IMR-90 (cell line): ENCODE measurements at regions not wholly inside any gene's neighbourhood (a gene's known extent, or its start where the extent isn't known, plus 50 kb on each side); places are given as distances from the start of the nearest gene placed in this dataset.

Source experiments
- BHLHE40 ChIP-seq: fragments of 150-350 bp; IDR thresholded peaks from 2 replicates; pipeline ENCODE4 v1.6.1; 2016; ENCODE audit warnings: mild to moderate bottlenecking, low read depth, low read length
- FOS ChIP-seq: fragments of 150-350 bp; IDR thresholded peaks from 2 replicates; pipeline ENCODE4 v1.6.1; 2016; ENCODE audit warnings: low read depth, low read length
- MAZ ChIP-seq: IDR thresholded peaks from 2 replicates; pipeline ENCODE4 v1.6.1; 2012; ENCODE audit warnings: low read depth, mild to moderate bottlenecking, low read length, improper control_type of control experiment, moderate library complexity, borderline replicate concordance
- MXI1 ChIP-seq: IDR thresholded peaks from 2 replicates; pipeline ENCODE4 v1.6.1; 2012; ENCODE audit warnings: low read depth, mild to moderate bottlenecking, low read length, moderate library complexity, borderline replicate concordance
- NFE2L2 ChIP-seq: fragments of 150-350 bp; IDR thresholded peaks from 2 replicates; pipeline ENCODE4 v1.6.1; 2016; ENCODE audit warnings: low read depth, mild to moderate bottlenecking, low read length
- POLR2A ChIP-seq: IDR thresholded peaks from 2 replicates; pipeline ENCODE4 v1.6.1; 2012; ENCODE audit warnings: mild to moderate bottlenecking, low read depth, low read length
- RAD21 ChIP-seq: IDR thresholded peaks from 2 replicates; pipeline ENCODE4 v1.6.1; 2012; ENCODE audit warnings: low read length, improper control_type of control experiment
- RCOR1 ChIP-seq: IDR thresholded peaks from 2 replicates; pipeline ENCODE4 v1.6.1; 2012; ENCODE audit warnings: mild to moderate bottlenecking, low read length, improper control_type of control experiment; ENCODE audit not compliant: insufficient replicate concordance
- RFX5 ChIP-seq: IDR thresholded peaks from 2 replicates; pipeline ENCODE4 v1.8.0; 2012; ENCODE audit warnings: low read depth, mild to moderate bottlenecking, low read length, moderate library complexity
- TF ChIP-seq, protein P1 (sequence below): conservative IDR thresholded peaks from 2 replicates; pipeline ENCODE4 v1.5.1; 2012; ENCODE audit warnings: mild to moderate bottlenecking, low read depth, low read length, improper control_type of control experiment
- TF ChIP-seq, protein P2 (sequence below): fragments of 150-350 bp; IDR thresholded peaks from 2 replicates; pipeline ENCODE4 v1.6.1; 2017; ENCODE audit warnings: mild to moderate bottlenecking, antibody characterized with exemption, low read length, low read depth

DNA sequence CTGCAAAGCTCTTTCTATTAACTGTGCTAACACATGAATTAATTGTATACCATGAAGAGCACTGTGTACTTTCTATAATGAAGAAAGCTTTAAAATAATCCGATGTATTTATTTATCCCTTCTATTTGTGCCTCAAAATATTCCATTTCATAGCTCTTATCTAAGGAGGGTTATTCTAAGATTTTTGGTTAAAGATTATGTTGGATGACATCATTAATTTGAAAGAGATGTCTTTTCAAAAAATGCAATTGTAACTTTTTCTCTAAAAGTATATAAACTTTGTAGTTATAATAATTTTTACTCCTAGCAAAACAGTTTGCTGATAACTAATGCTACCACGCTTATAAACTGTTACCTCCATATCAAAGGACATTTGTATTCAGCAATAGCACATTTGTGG is 192.4 kb upstream of the HSF2 start:
- TF ChIP-seq, protein P1, sequence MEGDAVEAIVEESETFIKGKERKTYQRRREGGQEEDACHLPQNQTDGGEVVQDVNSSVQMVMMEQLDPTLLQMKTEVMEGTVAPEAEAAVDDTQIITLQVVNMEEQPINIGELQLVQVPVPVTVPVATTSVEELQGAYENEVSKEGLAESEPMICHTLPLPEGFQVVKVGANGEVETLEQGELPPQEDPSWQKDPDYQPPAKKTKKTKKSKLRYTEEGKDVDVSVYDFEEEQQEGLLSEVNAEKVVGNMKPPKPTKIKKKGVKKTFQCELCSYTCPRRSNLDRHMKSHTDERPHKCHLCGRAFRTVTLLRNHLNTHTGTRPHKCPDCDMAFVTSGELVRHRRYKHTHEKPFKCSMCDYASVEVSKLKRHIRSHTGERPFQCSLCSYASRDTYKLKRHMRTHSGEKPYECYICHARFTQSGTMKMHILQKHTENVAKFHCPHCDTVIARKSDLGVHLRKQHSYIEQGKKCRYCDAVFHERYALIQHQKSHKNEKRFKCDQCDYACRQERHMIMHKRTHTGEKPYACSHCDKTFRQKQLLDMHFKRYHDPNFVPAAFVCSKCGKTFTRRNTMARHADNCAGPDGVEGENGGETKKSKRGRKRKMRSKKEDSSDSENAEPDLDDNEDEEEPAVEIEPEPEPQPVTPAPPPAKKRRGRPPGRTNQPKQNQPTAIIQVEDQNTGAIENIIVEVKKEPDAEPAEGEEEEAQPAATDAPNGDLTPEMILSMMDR: no peak
- TF ChIP-seq POLR2A (no peak), RAD21 (no peak), RCOR1 (no peak), RFX5 (no peak), MXI1 (no peak), MAZ (no peak), NFE2L2 (no peak), FOS (no peak), BHLHE40 (no peak)
- TF ChIP-seq, protein P2, sequence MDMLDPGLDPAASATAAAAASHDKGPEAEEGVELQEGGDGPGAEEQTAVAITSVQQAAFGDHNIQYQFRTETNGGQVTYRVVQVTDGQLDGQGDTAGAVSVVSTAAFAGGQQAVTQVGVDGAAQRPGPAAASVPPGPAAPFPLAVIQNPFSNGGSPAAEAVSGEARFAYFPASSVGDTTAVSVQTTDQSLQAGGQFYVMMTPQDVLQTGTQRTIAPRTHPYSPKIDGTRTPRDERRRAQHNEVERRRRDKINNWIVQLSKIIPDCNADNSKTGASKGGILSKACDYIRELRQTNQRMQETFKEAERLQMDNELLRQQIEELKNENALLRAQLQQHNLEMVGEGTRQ: no peak
